NT2/D1 (cell line): ENCODE measurements at regions not wholly inside any gene's neighbourhood (a gene's known extent, or its start where the extent isn't known, plus 50 kb on each side); places are given as distances from the start of the nearest gene placed in this dataset.

Experiments
- SUZ12 ChIP-seq: IDR thresholded peaks from 2 replicates; pipeline ENCODE4 v1.6.1; 2011; ENCODE audit not compliant: insufficient read length, insufficient read depth; ENCODE audit errors: extremely low read depth
- YY1 ChIP-seq: IDR thresholded peaks from 2 replicates; pipeline ENCODE4 v1.6.1; 2011; ENCODE audit not compliant: insufficient read length, insufficient read depth
- ZNF274 ChIP-seq: IDR thresholded peaks from 2 replicates; pipeline ENCODE4 v1.6.1; 2011; ENCODE audit warnings: mild to moderate bottlenecking, low read depth, low read length

DNA sequence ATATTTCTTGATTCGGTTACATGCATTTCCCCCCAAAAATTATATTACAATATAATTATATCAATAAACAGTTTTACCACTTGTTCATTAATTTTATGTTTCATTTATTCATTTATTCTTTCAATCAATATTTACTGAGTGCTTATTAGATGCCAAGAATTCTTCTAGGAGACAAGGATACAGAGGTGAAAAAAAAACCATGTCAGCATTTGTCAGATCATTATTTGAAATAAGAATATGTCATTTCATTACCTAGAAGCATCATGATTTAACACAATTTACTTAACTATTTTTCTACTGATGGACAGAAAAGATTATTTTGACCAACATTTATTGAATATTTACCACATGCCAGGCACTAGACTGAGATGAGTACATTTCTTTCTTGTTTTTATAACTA, 512.7 kb downstream of the LMO4 start:
- no peak for TF ChIP-seq YY1
- no peak for TF ChIP-seq SUZ12
- no peak for TF ChIP-seq ZNF274
